A549 (cell line): ENCODE measurements at regions not wholly inside any gene's neighbourhood (a gene's known extent, or its start where the extent isn't known, plus 50 kb on each side); places are given as distances from the start of the nearest gene placed in this dataset.

Experiments
- ESRRA ChIP-seq: fragments of 150-350 bp; IDR thresholded peaks from 2 replicates; pipeline ENCODE4 v1.6.1; 2014; ENCODE audit warnings: mild to moderate bottlenecking, low read length, borderline replicate concordance
- KDM5A ChIP-seq: fragments of 200-600 bp; sonication (generic); IDR thresholded peaks from 2 replicates; pipeline ENCODE4 v1.6.1; 2016; ENCODE audit warnings: antibody characterized with exemption, mild to moderate bottlenecking
- MYC ChIP-seq: IDR thresholded peaks from 2 replicates; pipeline ENCODE4 v1.6.1; 2012; ENCODE audit warnings: mild to moderate bottlenecking, inconsistent platforms, low read length, improper control_type of control experiment, borderline replicate concordance
- NFE2L2 ChIP-seq: fragments of 150-350 bp; conservative IDR thresholded peaks from 2 replicates; pipeline ENCODE4 v1.6.1; 2014; ENCODE audit warnings: low read length
- PHF8 ChIP-seq: fragments of 200-600 bp; sonication (generic); IDR thresholded peaks from 2 replicates; pipeline ENCODE4 v1.6.1; 2016; ENCODE audit warnings: low read depth, mild to moderate bottlenecking, antibody characterized with exemption, moderate library complexity, borderline replicate concordance
- POLR2A ChIP-seq: IDR thresholded peaks from 2 replicates; pipeline ENCODE4 v1.6.1; 2012; ENCODE audit warnings: mild to moderate bottlenecking, low read length
- TF ChIP-seq, protein P1 (sequence below): IDR thresholded peaks from 2 replicates; pipeline ENCODE4 v1.6.1; 2012
- TF ChIP-seq, protein P2 (sequence below): fragments of >200 bp; sonication (Bioruptor Twin); formaldehyde crosslinking; IDR thresholded peaks from 3 replicates; pipeline ENCODE4 v1.5.1; 2016
- TF ChIP-seq, protein P3 (sequence below): fragments of 250-450 bp; sonication (Bioruptor Pico); IDR thresholded peaks from 2 replicates; pipeline ENCODE4 v1.5.0; 2021; ENCODE audit warnings: mild to moderate bottlenecking, moderate library complexity, borderline replicate concordance
- TF ChIP-seq, protein P4 (sequence below): fragments of >200 bp; sonication (Bioruptor Twin); formaldehyde crosslinking; IDR thresholded peaks from 3 replicates; pipeline ENCODE4 v1.6.1; 2016

DNA sequence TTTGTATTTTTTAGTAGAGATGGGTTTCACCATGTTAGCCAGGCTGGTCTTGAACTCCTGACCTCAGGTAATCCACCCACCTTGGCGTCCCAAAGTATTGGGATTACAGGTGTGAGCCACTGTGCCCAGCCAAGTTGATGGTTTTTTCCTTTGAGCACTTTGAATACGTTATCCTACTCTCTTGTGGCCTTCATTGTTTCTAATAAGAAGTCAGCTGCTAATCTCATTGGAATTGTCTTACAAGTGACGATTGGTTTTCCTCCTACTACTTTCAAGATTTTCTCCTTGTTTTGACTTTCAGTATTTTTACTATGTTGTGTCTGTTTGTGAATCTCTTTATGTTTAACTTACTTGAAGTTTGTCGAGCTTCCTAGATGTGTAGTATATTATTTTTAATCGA is 88.5 kb downstream of the TMEM200C start:
- no peak for TF ChIP-seq POLR2A
- TF ChIP-seq, protein P1, sequence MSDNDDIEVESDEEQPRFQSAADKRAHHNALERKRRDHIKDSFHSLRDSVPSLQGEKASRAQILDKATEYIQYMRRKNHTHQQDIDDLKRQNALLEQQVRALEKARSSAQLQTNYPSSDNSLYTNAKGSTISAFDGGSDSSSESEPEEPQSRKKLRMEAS = no peak
- TF ChIP-seq MYC = no peak
- TF ChIP-seq, protein P2, sequence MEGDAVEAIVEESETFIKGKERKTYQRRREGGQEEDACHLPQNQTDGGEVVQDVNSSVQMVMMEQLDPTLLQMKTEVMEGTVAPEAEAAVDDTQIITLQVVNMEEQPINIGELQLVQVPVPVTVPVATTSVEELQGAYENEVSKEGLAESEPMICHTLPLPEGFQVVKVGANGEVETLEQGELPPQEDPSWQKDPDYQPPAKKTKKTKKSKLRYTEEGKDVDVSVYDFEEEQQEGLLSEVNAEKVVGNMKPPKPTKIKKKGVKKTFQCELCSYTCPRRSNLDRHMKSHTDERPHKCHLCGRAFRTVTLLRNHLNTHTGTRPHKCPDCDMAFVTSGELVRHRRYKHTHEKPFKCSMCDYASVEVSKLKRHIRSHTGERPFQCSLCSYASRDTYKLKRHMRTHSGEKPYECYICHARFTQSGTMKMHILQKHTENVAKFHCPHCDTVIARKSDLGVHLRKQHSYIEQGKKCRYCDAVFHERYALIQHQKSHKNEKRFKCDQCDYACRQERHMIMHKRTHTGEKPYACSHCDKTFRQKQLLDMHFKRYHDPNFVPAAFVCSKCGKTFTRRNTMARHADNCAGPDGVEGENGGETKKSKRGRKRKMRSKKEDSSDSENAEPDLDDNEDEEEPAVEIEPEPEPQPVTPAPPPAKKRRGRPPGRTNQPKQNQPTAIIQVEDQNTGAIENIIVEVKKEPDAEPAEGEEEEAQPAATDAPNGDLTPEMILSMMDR = no peak
- TF ChIP-seq, protein P3, sequence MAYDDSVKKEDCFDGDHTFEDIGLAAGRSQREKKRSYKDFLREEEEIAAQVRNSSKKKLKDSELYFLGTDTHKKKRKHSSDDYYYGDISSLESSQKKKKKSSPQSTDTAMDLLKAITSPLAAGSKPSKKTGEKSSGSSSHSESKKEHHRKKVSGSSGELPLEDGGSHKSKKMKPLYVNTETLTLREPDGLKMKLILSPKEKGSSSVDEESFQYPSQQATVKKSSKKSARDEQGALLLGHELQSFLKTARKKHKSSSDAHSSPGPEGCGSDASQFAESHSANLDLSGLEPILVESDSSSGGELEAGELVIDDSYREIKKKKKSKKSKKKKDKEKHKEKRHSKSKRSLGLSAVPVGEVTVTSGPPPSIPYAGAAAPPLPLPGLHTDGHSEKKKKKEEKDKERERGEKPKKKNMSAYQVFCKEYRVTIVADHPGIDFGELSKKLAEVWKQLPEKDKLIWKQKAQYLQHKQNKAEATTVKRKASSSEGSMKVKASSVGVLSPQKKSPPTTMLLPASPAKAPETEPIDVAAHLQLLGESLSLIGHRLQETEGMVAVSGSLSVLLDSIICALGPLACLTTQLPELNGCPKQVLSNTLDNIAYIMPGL = no peak
- TF ChIP-seq PHF8 = no peak
- no peak for TF ChIP-seq KDM5A
- TF ChIP-seq, protein P4, sequence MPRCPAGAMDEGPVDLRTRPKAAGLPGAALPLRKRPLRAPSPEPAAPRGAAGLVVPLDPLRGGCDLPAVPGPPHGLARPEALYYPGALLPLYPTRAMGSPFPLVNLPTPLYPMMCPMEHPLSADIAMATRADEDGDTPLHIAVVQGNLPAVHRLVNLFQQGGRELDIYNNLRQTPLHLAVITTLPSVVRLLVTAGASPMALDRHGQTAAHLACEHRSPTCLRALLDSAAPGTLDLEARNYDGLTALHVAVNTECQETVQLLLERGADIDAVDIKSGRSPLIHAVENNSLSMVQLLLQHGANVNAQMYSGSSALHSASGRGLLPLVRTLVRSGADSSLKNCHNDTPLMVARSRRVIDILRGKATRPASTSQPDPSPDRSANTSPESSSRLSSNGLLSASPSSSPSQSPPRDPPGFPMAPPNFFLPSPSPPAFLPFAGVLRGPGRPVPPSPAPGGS = no peak
- no peak for TF ChIP-seq ESRRA
- no peak for TF ChIP-seq NFE2L2
